ENCODE measurements at regions not wholly inside any gene's neighbourhood (a gene's known extent, or its start where the extent isn't known, plus 50 kb on each side); places are given as distances from the start of the nearest gene placed in this dataset.

DNA sequence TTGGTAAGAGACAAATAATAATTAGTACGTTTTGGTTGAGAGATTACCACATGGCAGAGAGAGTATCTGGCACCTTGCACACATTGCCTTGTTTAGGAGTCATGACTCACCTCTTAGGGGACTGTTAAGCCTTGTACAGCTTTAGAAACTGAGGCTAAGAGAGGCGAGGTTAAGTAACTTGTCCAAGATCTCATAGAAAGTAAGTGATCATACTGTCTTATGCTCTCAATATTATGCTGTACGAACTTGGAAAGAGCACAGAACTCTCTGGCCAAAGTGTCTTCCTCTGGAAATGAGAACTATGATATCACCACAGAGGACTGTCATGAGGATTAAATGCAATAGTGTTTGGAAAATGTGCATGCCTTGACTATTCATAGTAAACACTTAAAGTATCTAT is 249.0 kb downstream of the UTRN start:
- TF ChIP-seq, protein P1, sequence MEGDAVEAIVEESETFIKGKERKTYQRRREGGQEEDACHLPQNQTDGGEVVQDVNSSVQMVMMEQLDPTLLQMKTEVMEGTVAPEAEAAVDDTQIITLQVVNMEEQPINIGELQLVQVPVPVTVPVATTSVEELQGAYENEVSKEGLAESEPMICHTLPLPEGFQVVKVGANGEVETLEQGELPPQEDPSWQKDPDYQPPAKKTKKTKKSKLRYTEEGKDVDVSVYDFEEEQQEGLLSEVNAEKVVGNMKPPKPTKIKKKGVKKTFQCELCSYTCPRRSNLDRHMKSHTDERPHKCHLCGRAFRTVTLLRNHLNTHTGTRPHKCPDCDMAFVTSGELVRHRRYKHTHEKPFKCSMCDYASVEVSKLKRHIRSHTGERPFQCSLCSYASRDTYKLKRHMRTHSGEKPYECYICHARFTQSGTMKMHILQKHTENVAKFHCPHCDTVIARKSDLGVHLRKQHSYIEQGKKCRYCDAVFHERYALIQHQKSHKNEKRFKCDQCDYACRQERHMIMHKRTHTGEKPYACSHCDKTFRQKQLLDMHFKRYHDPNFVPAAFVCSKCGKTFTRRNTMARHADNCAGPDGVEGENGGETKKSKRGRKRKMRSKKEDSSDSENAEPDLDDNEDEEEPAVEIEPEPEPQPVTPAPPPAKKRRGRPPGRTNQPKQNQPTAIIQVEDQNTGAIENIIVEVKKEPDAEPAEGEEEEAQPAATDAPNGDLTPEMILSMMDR (conservative IDR thresholded peaks at IDR 0.05; ENCODE audit: low read depth, low read length) = no peak
- TF ChIP-seq EZH2 (IDR thresholded peaks at IDR 0.05; ENCODE audit: borderline replicate concordance, low read depth, low read length, poor library complexity, severe bottlenecking) = no peak
